SK-N-DZ (cell line): ENCODE measurements at regions not wholly inside any gene's neighbourhood (a gene's known extent, or its start where the extent isn't known, plus 50 kb on each side); places are given as distances from the start of the nearest gene placed in this dataset.

Source experiments
- DNase-seq: peaks from one replicate; pipeline ENCODE4 v3.0.0-alpha.2; 2015; ENCODE audit warnings: low spot score

GRCh38 chr4:138665851-138666250 lies 349.7 kb upstream of the NOCT start:
- no peak for DNase-seq

- no peak for DNase-seq
Measured at GRCh38 chr4:138663883-138664282, 351.7 kb upstream of the NOCT start.

GRCh38 chr4:138659812-138660316 lies 355.7 kb upstream of the NOCT start:
- DNase-seq: no peak

GRCh38 chr4:138659037-138659811 lies 356.4 kb upstream of the NOCT start:
- DNase-seq: no peak

- no peak for DNase-seq
Measured at GRCh38 chr4:138658518-138658917, 357.1 kb upstream of the NOCT start.

GRCh38 chr4:138656990-138657389 lies 358.6 kb upstream of the NOCT start:
- no peak for DNase-seq

- DNase-seq: no peak
Measured at GRCh38 chr4:138655985-138656384, 359.6 kb upstream of the NOCT start.

- DNase-seq: no peak
Measured at GRCh38 chr4:138655286-138655685, 360.3 kb upstream of the NOCT start.

- no peak for DNase-seq
Measured at GRCh38 chr4:138650929-138651448, 364.6 kb upstream of the NOCT start.

- DNase-seq: no peak
Measured at GRCh38 chr4:138650495-138650894, 365.1 kb upstream of the NOCT start.

GRCh38 chr4:138647433-138647832 lies 368.1 kb upstream of the NOCT start:
- no peak for DNase-seq

- DNase-seq: no peak
Measured at GRCh38 chr4:138646383-138646782, 369.2 kb upstream of the NOCT start.

GRCh38 chr4:138645289-138645688 lies 370.3 kb upstream of the NOCT start:
- DNase-seq: no peak

GRCh38 chr4:138644322-138644721 lies 371.3 kb upstream of the NOCT start:
- DNase-seq: no peak

GRCh38 chr4:138643827-138644226 lies 371.8 kb upstream of the NOCT start:
- DNase-seq: no peak

GRCh38 chr4:138639018-138639741 lies 376.4 kb upstream of the NOCT start:
- no peak for DNase-seq

GRCh38 chr4:138636781-138637180 lies 378.8 kb upstream of the NOCT start:
- no peak for DNase-seq

GRCh38 chr4:138634915-138635314 lies 380.7 kb upstream of the NOCT start:
- DNase-seq: no peak

- no peak for DNase-seq
Measured at GRCh38 chr4:138633580-138633904, 382.0 kb upstream of the NOCT start.

- no peak for DNase-seq
Measured at GRCh38 chr4:138632856-138633579, 382.6 kb upstream of the NOCT start.

- no peak for DNase-seq
Measured at GRCh38 chr4:138630666-138631065, 384.9 kb upstream of the NOCT start.

- no peak for DNase-seq
Measured at GRCh38 chr4:138629669-138630068, 385.9 kb upstream of the NOCT start.
